DMS114 treated with DMSO at 0.1 percent for 48 hours (cell line): ENCODE measurements at regions not wholly inside any gene's neighbourhood (a gene's known extent, or its start where the extent isn't known, plus 50 kb on each side); places are given as distances from the start of the nearest gene placed in this dataset.
"Not testable (repeated sequence)": the region's sequence is repeated elsewhere in the genome, so short reads cannot be mapped to it uniquely, and the experiment has no call there.

ENCODE experiments used
- DNase-seq: peaks from one replicate; lab custom pipeline; 2025; ENCODE audit not compliant: unreplicated experiment; lab: John Stamatoyannopoulos, UW

DNA sequence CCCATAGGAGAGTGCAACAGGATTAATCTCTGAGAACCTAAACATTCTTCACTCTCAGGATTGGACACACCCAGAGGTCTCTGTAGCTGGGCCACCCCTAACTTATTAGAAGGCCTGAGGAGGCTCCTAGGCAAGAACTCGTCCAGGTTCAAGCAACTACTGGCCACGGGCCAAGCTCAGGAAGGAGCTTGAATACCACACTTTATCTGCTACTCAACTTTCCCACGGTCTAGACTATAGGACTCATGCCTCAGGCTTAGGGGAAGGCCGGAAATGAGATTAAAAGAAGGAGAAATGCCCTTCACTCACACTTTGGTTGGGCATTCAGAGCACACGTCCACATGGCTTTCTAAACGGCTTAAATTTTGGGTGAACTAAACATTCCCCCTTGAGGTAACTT, 142.8 kb upstream of the PHYHIPL start:
- no peak for DNase-seq

DNA sequence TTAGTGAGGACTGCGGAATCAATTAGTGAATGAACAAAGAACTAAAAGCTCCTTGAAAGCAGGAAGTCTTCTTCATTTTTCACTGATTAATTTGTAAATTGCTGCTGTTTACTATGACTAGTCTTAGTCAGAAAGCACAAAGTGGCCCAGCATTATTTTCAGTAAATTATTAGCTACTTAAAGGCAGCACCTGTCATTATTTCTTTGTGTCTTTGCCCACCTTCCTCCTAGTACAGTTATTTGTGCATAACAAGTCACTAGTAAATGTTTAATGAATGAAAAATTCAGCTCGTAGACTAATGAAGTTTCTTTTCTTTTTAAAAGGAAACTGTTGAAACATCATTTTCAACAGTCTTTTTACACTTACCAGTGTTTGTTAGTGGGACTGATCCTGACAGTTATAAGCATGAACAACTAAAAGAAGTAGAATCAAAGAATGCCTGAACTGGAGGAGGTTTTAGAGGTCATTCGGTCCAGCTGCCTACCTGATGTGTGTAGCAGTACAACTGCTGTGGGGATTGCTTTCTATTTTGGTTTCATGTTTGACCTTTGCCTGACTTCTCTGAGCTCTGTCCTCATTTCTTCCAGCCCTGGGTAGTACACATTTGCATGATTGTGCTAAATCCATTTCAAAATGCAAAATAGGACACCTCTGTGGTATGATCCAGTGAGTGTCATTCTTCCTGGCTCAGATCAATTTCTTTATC, 140.0 kb upstream of the PHYHIPL start:
- no peak for DNase-seq

DNA sequence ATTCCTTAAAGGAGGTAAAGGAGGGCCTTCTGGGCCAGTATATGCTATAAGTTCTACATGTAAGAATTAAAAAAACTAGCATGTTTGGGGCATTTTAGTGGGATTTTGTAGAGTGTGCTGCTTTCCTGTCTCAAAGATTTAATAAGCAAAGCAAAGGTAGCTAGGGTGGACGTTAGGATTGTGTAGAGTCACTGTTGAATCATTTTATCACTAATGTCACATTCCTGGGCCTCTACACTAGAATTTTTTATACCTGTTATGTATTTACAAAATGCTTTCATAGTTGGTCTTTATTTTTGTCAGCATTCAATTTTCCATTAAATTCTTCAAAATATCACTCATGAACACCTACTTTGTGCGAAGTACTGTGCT, 139.4 kb upstream of the PHYHIPL start:
- no peak for DNase-seq

GRCh38 chr10:59037506-59037905, 138.9 kb upstream of the PHYHIPL start:
- no peak for DNase-seq

GRCh38 chr10:59043358-59043757, 133.1 kb upstream of the PHYHIPL start:
- not testable (repeated sequence) for DNase-seq

- no peak for DNase-seq
These were observed 129.3 kb upstream of the PHYHIPL start for GRCh38 chr10:59047180-59047579.

DNA sequence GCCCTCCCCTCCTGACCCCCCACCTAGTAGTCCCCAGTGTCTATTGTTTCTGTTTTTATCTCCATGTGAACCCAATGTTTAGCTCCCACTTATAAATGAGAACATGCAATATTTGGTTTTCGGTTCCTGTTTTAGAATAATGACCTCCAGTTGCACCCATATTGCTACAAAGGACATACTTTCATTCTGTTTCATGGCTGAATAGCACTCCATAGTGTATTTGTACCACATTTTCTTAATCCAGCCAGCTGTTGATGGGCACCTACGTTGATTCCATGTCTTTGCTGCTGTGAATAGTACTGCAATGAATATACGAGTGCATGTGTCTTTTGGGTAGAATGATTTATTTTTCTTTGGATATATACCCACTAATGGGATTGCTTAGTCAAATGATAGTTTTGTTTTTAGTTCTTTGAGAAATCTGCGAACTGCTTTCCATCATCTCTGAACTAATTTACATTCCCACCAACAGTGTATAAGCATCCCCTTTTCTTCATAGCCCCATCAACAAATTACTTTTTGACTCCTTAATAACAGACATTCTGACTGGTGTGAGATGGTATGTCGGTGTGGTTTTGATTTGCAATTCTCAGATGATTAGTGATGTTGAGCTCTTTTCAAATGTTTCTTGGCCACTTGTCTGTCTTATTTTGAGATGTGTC, 128.4 kb upstream of the PHYHIPL start:
- no peak for DNase-seq

GRCh38 chr10:59053502-59053901, 122.9 kb upstream of the PHYHIPL start:
- DNase-seq = not testable (repeated sequence)

GRCh38 chr10:59055045-59055444, 121.4 kb upstream of the PHYHIPL start:
- DNase-seq = no peak

GRCh38 chr10:59057345-59057744, 119.1 kb upstream of the PHYHIPL start:
- no peak for DNase-seq

DNA sequence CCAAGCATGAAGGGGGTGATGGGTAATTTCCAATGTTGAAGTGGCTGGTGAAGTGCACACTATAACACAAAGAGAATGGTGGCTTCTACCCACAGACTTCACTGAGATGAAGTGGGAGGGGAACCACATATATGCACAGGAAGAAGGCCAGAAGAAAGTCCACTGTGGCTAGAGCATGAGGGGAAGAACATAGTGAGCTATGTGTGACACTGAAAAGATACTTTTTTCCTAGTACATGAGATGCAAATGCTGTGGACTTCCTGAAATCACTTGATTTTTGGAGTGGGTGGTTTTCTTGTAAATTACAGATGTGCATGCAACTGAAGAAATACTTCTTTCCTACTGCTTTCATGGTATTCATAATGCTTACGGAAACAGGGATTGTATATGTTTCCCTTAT, 115.6 kb upstream of the PHYHIPL start:
- no peak for DNase-seq

GRCh38 chr10:59063491-59063890, 113.0 kb upstream of the PHYHIPL start:
- DNase-seq = no peak

- no peak for DNase-seq
These were observed 112.3 kb upstream of the PHYHIPL start for GRCh38 chr10:59064080-59064692.

GRCh38 chr10:59064759-59065539, 111.5 kb upstream of the PHYHIPL start:
- no peak for DNase-seq

DNA sequence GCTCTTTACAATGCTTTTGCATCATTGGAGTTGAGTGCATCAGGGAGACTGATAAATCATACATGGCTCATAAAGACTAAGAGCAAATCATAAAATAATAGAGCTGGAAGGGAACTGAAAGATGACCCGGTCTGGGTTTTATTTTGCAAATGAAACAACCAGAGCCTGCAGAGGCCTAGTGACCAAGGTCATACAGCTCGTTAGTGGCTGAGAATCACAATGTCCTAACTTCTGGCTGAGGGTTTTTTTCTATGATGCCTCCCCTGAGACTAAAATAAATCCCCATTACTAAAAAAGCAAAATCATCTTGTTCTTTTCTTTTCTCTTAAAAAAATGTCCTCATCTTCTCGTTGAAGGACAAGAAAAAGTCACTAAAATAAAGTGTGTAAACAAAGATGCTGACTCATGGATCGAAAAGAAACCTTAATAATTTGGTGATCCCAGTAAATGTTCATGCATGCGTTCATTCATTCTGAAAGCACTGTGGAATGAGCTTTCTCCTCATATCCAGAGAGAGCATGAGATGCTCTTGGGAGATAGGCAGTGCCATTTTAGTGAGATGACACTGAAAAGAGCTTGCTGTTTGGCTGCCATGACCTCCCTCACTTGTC, 107.8 kb upstream of the PHYHIPL start:
- no peak for DNase-seq

DNA sequence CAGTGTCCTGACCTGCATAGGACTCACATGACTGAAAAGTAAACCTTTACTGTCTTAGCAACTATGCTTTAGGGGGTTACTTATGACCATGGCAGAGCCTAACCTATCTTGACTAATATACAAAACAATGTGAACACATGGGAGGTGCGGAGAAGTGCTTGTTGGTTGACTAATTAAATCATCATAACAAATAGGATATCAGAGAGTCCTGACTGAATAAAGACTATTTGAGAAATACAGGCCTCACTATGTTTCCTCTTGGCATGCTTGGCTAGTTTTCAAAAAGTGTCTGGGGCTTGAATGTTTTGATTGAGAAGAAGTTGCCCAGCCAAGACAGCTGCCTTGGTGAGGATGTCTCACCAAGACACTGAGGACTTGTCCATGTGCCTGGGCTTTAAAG, 104.4 kb upstream of the PHYHIPL start:
- DNase-seq = no peak

DNA sequence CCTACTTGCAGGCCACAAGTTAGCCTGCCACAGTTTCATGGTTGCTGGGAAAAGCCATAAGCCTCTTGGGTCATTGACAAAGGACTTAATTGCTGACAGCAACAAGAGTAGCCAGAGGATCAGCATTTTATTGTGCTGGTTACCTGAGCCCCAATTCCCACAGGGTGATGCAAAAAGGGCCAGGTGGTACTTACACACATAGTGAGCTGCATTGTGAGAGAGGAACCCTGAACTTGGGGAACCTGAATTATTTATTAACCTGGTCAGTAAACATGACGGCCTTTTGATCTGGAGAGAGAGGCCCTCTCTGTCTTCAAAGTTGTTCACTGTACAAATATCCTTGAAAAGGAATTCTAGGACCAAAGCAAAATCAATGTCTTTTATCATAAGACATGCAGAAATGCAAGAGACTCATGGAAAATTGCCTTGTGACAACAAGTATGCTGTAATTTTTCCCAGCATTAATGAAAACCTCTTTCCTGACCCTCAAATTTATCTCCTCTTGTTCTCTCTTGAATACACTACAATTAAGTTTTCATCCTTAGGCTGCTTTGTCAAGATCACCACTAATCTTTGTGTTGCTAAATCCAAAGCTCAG, 102.9 kb upstream of the PHYHIPL start:
- DNase-seq = no peak

DNA sequence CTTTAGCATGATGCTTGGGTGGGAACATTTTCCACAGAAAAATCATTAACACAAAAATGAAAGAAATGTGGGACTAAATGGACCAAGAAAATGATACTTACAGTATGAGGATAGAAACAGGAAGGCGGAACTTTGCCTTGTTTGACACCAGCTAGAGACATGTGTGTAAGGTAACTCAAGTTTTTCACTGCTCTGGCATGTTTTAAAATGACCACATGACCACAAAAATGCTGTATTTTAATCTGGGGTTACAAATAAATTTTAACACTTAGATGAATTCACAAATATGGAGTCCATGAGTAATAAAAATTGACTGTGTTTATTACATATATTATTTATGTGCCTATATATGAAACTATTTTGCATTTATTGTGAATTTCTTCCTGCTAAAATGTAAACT, 100.9 kb upstream of the PHYHIPL start:
- DNase-seq = no peak

DNA sequence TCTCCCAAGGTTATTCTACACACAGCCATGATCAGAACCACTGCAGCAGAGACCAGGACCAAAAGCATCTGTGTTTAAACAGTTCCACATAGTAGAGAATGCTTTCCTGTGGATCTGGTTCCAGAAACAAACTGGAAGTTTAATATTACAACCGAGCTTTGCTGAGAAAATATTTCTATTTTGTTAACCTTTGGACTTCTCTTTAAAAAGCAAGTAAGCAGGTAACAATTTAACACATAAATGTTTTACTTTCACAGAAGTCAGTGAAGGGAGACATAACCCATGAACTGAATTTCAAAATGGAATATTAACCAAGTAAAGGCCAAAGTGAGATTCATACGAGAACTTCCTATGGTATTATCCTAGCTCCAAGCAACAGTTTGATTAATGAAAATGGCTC, 98.6 kb upstream of the PHYHIPL start:
- DNase-seq = no peak

DNA sequence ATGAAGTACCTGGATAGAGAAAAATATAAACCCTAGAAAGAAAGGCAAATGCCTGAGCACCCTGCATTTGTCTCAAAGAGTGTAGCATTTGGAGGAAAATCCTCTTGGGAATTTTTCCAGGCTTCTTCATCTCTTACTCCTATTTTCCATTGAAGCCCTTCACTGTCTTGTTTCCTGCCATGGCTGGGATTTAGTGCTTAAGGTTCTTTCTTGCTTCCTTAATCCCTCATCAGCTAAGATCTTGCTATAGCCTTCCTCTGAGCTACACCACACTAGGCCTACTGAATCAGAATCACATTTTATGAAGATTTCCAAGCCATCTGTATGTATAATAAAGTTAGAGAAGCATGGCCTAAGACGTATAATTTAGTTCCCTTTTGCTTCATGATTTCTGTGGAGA, 97.5 kb upstream of the PHYHIPL start:
- no peak for DNase-seq
